IMR-90 (cell line): ENCODE measurements at regions not wholly inside any gene's neighbourhood (a gene's known extent, or its start where the extent isn't known, plus 50 kb on each side); places are given as distances from the start of the nearest gene placed in this dataset.

ENCODE experiments used
- ATAC-seq: fragments of 200-7000 bp; cut with Tn5 transposase; 2 replicates; pipeline ENCODE4 v1.9.1; 2020; ENCODE audit warnings: low read depth, mild to moderate bottlenecking, moderate library complexity
- BruUV-seq: library from RNA; stranded (reverse); fragments of 400-500 nt; replicated peaks from 2 replicates; lab custom pipeline; 2021; lab: Mats Ljungman, UMichigan
- CTCF ChIA-PET: fragments of 300-600 bp; formaldehyde crosslinking; extraction: SDS; loops from one replicate; lab custom pipeline; 2021; ENCODE audit warnings: antibody characterized with exemption; lab: Yijun Ruan, JAX
- POLR2A ChIA-PET: fragments of 300-600 bp; sonication (Branson Sonifier 250); formaldehyde crosslinking; loops from one replicate; lab custom pipeline; 2022; ENCODE audit warnings: antibody characterized with exemption; ENCODE audit not compliant: unreplicated experiment; lab: Charles Lee
- DNase-seq: peaks from one replicate; pipeline ENCODE4 v3.0.0; 2013
- H2AFZ ChIP-seq: replicated peaks from 2 replicates; pipeline ENCODE3; 2013; ENCODE audit warnings: low read length, mild to moderate bottlenecking; ENCODE audit not compliant: poor library complexity
- H2AK5ac ChIP-seq: 2 replicates; pipeline ENCODE4 v1.6.1; 2013; ENCODE audit warnings: low read depth, low read length, inconsistent platforms
- H2AK9ac ChIP-seq: replicated peaks from 2 replicates; pipeline ENCODE3; 2013; ENCODE audit warnings: mild to moderate bottlenecking, low read depth, low read length, moderate library complexity; ENCODE audit not compliant: poor library complexity
- H2BK120ac ChIP-seq: 2 replicates; pipeline ENCODE4 v1.6.1; 2013; ENCODE audit warnings: low read depth, low read length, inconsistent platforms
- H2BK15ac ChIP-seq: 3 replicates; pipeline ENCODE4 v1.6.1; 2013; ENCODE audit warnings: low read depth, low read length, inconsistent platforms
- H2BK20ac ChIP-seq: 2 replicates; pipeline ENCODE4 v1.6.1; 2013; ENCODE audit warnings: low read depth, mild to moderate bottlenecking, inconsistent platforms, low read length, moderate library complexity
- H2BK5ac ChIP-seq: 2 replicates; pipeline ENCODE4 v1.6.1; 2013; ENCODE audit warnings: mild to moderate bottlenecking, low read depth, low read length, inconsistent platforms; ENCODE audit not compliant: poor library complexity, severe bottlenecking
- H3K14ac ChIP-seq: replicated peaks from 2 replicates; pipeline ENCODE4 v1.6.1; 2013; ENCODE audit warnings: low read depth, low read length, inconsistent platforms
- H3K18ac ChIP-seq: 2 replicates; pipeline ENCODE4 v1.6.1; 2013; ENCODE audit warnings: low read depth, low read length, control low read depth
- H3K23ac ChIP-seq: 2 replicates; pipeline ENCODE4 v1.6.1; 2013; ENCODE audit warnings: low read depth, low read length, inconsistent platforms
- H3K27ac ChIP-seq: 2 replicates; pipeline ENCODE4 v1.5.1; 2013; ENCODE audit warnings: mild to moderate bottlenecking, control low read depth, low read length; ENCODE audit not compliant: insufficient read depth
- H3K27me3 ChIP-seq: 2 replicates; pipeline ENCODE4 v1.6.1; 2013; ENCODE audit warnings: low read length; ENCODE audit not compliant: control insufficient read depth, insufficient read depth
- H3K36me3 ChIP-seq: 2 replicates; pipeline ENCODE4 v1.6.1; 2013; ENCODE audit warnings: low read length, mixed read lengths; ENCODE audit not compliant: control insufficient read depth, insufficient read depth
- H3K4ac ChIP-seq: 2 replicates; pipeline ENCODE4 v1.6.1; 2013; ENCODE audit warnings: low read depth, low read length, inconsistent platforms
- H3K4me1 ChIP-seq: 2 replicates; pipeline ENCODE4 v1.6.1; 2013; ENCODE audit warnings: low read length, mixed read lengths; ENCODE audit not compliant: control insufficient read depth, insufficient read depth
- H3K4me2 ChIP-seq: 2 replicates; pipeline ENCODE4 v1.6.1; 2013; ENCODE audit warnings: low read depth, mild to moderate bottlenecking, control low read depth, low read length, moderate library complexity
- H3K4me3 ChIP-seq: 2 replicates; pipeline ENCODE4 v1.5.1; 2013; ENCODE audit warnings: low read depth, mild to moderate bottlenecking, control low read depth, low read length, moderate library complexity; ENCODE audit not compliant: insufficient read depth
- H3K56ac ChIP-seq: 2 replicates; pipeline ENCODE4 v1.6.1; 2013; ENCODE audit warnings: low read length, inconsistent platforms; ENCODE audit not compliant: insufficient read depth; ENCODE audit errors: extremely low read depth
- H3K79me1 ChIP-seq, 2 experiments: 2 replicates each; pipeline ENCODE4 v1.6.1; 2013; ENCODE audit warnings: low read length in 2 of 2, inconsistent platforms in 1 of 2, low read depth in 1 of 2
- H3K9ac ChIP-seq: 2 replicates; pipeline ENCODE4 v1.6.1; 2013; ENCODE audit warnings: low read depth, low read length, control low read depth
- H3K9me1 ChIP-seq: 2 replicates; pipeline ENCODE4 v1.6.1; 2013; ENCODE audit warnings: low read length, inconsistent platforms; ENCODE audit not compliant: insufficient read depth
- H3K9me3 ChIP-seq: 2 replicates; pipeline ENCODE4 v1.6.1; 2013; ENCODE audit warnings: low read length; ENCODE audit not compliant: control insufficient read depth, insufficient read depth
- H4K20me1 ChIP-seq: 2 replicates; pipeline ENCODE4 v1.6.1; 2013; ENCODE audit warnings: low read length, inconsistent platforms; ENCODE audit not compliant: insufficient read depth
- H4K5ac ChIP-seq: 2 replicates; pipeline ENCODE4 v1.6.1; 2013; ENCODE audit warnings: mild to moderate bottlenecking, low read depth, low read length, control low read depth
- H4K8ac ChIP-seq, 2 experiments: 2 replicates each; pipeline ENCODE4 v1.6.1; 2013; ENCODE audit warnings: low read depth in 2 of 2, low read length in 2 of 2, control low read depth in 1 of 2, inconsistent platforms in 1 of 2
- H4K91ac ChIP-seq: 2 replicates; pipeline ENCODE4 v1.6.1; 2013; ENCODE audit warnings: low read depth, low read length, inconsistent platforms; ENCODE audit not compliant: insufficient read depth
- BHLHE40 ChIP-seq: fragments of 150-350 bp; IDR thresholded peaks from 2 replicates; pipeline ENCODE4 v1.6.1; 2016; ENCODE audit warnings: mild to moderate bottlenecking, low read depth, low read length
- CHD1 ChIP-seq: IDR thresholded peaks from 2 replicates; pipeline ENCODE4 v1.6.1; 2012; ENCODE audit warnings: low read depth, low read length, improper control_type of control experiment
- FOS ChIP-seq: fragments of 150-350 bp; IDR thresholded peaks from 2 replicates; pipeline ENCODE4 v1.6.1; 2016; ENCODE audit warnings: low read depth, low read length
- MAFK ChIP-seq: IDR thresholded peaks from 2 replicates; pipeline ENCODE4 v1.6.1; 2012; ENCODE audit warnings: low read depth, low read length, improper control_type of control experiment
- MXI1 ChIP-seq: IDR thresholded peaks from 2 replicates; pipeline ENCODE4 v1.6.1; 2012; ENCODE audit warnings: low read depth, mild to moderate bottlenecking, low read length, moderate library complexity, borderline replicate concordance
- NFE2L2 ChIP-seq: fragments of 150-350 bp; IDR thresholded peaks from 2 replicates; pipeline ENCODE4 v1.6.1; 2016; ENCODE audit warnings: low read depth, mild to moderate bottlenecking, low read length
- POLR2A ChIP-seq: IDR thresholded peaks from 2 replicates; pipeline ENCODE4 v1.6.1; 2012; ENCODE audit warnings: mild to moderate bottlenecking, low read depth, low read length
- RFX5 ChIP-seq: IDR thresholded peaks from 2 replicates; pipeline ENCODE4 v1.8.0; 2012; ENCODE audit warnings: low read depth, mild to moderate bottlenecking, low read length, moderate library complexity
- SMC3 ChIP-seq: fragments of 150-350 bp; IDR thresholded peaks from 2 replicates; pipeline ENCODE4 v1.6.1; 2016; ENCODE audit warnings: low read depth, mild to moderate bottlenecking, antibody characterized with exemption, low read length, moderate library complexity
- WGBS, 2 experiments: methylation state at CpG; one replicate each; pipeline versions ENCODE4 v1.1.5 to v1.1.7; 2013; ENCODE audit warnings: missing lambda C conversion rate in 2 of 2; ENCODE audit not compliant: insufficient read length in 1 of 2; ENCODE audit errors: extremely low coverage in 2 of 2; 5-methylcytosine and 5-hydroxymethylcytosine counted together
- dilution Hi-C: fragments of 300-500 bp; cut with HindIII; formaldehyde crosslinking; loops from one replicate; pipeline ENCODE4 v1.14.3; 2018; ENCODE audit warnings: low sequenced_read_pairs; ENCODE audit not compliant: unreplicated experiment
- in situ Hi-C: fragments of 300-500 bp; cut with MboI; formaldehyde crosslinking; loops from 3 replicates; pipeline ENCODE4 v1.14.3; 2019; ENCODE audit warnings: low sequenced_read_pairs, inconsistent platforms, mixed read lengths
- intact Hi-C: fragments of 100-400 bp; cut with micrococcal nuclease; formaldehyde crosslinking; loops from 2 replicates; pipeline ENCODE4 v1.10.0; 2022
- TF ChIP-seq, protein P1 (sequence below): conservative IDR thresholded peaks from 2 replicates; pipeline ENCODE4 v1.5.1; 2012; ENCODE audit warnings: mild to moderate bottlenecking, low read depth, low read length, improper control_type of control experiment
- TF ChIP-seq, protein P2 (sequence below): fragments of 150-350 bp; IDR thresholded peaks from 2 replicates; pipeline ENCODE4 v1.6.1; 2016; ENCODE audit warnings: low read depth, mild to moderate bottlenecking, low read length, moderate library complexity, borderline replicate concordance
- TF ChIP-seq, protein P3 (sequence below): fragments of 150-350 bp; IDR thresholded peaks from 2 replicates; pipeline ENCODE4 v1.6.1; 2017; ENCODE audit warnings: mild to moderate bottlenecking, antibody characterized with exemption, low read length, low read depth

DNA sequence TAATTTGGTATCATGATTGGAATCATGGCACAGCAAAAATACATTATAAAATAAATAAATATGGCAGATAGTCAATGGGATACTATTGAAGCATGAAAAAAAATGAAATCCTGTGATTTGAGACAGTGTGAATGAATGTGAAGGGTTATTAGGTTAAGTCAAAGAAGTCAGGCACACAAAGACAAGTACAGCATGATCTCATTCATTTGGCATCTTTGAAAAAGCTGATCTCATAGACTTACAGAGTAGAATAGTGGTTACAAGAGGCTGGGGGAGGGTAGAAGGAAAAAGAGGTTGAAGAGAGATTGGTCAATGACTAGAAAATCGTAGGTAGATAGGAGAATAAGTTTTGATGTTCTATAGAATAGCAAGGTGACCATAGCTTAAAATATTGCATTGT is 295.1 kb upstream of the SLITRK5 start:
- Histone ChIP-seq H3K56ac (no peak overlapping the region), H4K91ac (no peak overlapping the region), H3K4me3 (no peak overlapping the region), H2AFZ (no peak overlapping the region), H3K14ac (no peak overlapping the region), H3K4ac (no peak overlapping the region), H3K27ac (no peak overlapping the region), H2AK9ac (no peak overlapping the region), H2BK120ac (no peak overlapping the region), H3K27me3 (no peaks in the 10 kb centered on the region), H4K20me1 (no peaks in the 10 kb centered on the region), H4K5ac (no peak overlapping the region), H2AK5ac (no peak overlapping the region), H3K9me3 (no peaks in the 10 kb centered on the region), H3K18ac (no peak overlapping the region), H3K9me1 (no peaks in the 10 kb centered on the region), H2BK20ac (no peak overlapping the region), H3K23ac (no peak overlapping the region), H2BK5ac (no peak overlapping the region), H3K36me3 (no peaks in the 10 kb centered on the region), H4K8ac (no peak overlapping the region), H3K4me1 (no peaks in the 10 kb centered on the region), H3K9ac (no peak overlapping the region), H3K4me2 (no peak overlapping the region), H3K79me1 (no peaks in the 10 kb centered on the region), H2BK15ac (no peak overlapping the region)
- TF ChIP-seq NFE2L2 = no peak
- no peak for TF ChIP-seq BHLHE40
- TF ChIP-seq MXI1 = no peak
- TF ChIP-seq, protein P1, sequence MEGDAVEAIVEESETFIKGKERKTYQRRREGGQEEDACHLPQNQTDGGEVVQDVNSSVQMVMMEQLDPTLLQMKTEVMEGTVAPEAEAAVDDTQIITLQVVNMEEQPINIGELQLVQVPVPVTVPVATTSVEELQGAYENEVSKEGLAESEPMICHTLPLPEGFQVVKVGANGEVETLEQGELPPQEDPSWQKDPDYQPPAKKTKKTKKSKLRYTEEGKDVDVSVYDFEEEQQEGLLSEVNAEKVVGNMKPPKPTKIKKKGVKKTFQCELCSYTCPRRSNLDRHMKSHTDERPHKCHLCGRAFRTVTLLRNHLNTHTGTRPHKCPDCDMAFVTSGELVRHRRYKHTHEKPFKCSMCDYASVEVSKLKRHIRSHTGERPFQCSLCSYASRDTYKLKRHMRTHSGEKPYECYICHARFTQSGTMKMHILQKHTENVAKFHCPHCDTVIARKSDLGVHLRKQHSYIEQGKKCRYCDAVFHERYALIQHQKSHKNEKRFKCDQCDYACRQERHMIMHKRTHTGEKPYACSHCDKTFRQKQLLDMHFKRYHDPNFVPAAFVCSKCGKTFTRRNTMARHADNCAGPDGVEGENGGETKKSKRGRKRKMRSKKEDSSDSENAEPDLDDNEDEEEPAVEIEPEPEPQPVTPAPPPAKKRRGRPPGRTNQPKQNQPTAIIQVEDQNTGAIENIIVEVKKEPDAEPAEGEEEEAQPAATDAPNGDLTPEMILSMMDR = no peak
- TF ChIP-seq RFX5 = no peak
- TF ChIP-seq, protein P2, sequence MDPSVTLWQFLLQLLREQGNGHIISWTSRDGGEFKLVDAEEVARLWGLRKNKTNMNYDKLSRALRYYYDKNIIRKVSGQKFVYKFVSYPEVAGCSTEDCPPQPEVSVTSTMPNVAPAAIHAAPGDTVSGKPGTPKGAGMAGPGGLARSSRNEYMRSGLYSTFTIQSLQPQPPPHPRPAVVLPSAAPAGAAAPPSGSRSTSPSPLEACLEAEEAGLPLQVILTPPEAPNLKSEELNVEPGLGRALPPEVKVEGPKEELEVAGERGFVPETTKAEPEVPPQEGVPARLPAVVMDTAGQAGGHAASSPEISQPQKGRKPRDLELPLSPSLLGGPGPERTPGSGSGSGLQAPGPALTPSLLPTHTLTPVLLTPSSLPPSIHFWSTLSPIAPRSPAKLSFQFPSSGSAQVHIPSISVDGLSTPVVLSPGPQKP = no peak
- no peak for TF ChIP-seq CHD1
- TF ChIP-seq, protein P3, sequence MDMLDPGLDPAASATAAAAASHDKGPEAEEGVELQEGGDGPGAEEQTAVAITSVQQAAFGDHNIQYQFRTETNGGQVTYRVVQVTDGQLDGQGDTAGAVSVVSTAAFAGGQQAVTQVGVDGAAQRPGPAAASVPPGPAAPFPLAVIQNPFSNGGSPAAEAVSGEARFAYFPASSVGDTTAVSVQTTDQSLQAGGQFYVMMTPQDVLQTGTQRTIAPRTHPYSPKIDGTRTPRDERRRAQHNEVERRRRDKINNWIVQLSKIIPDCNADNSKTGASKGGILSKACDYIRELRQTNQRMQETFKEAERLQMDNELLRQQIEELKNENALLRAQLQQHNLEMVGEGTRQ = no peak
- TF ChIP-seq SMC3 = no peak
- no peak for TF ChIP-seq FOS
- TF ChIP-seq MAFK = no peak
- TF ChIP-seq POLR2A = no peak
- in situ Hi-C loops (no loop called here), dilution Hi-C loops (no loop called here), intact Hi-C loops (no loop called here)
- WGBS, 2 experiments = no CpG with 5 or more reads among the region's 1 CpG
- no peak for ATAC-seq
- ChIA-PET POLR2A (no interaction called here), CTCF (no interaction called here)
- no peak for DNase-seq
- BruUV-seq = no TSS peak
